NCI-H1694 treated with DMSO at 0.1 percent for 48 hours (cell line): ENCODE measurements at regions not wholly inside any gene's neighbourhood (a gene's known extent, or its start where the extent isn't known, plus 50 kb on each side); places are given as distances from the start of the nearest gene placed in this dataset.

Source experiments
- DNase-seq: peaks from one replicate; lab custom pipeline; 2025; lab: John Stamatoyannopoulos, UW

GRCh38 chr9:124179196-124180071 is 78.3 kb upstream of the NEK6 start:
- no peak for DNase-seq

DNA sequence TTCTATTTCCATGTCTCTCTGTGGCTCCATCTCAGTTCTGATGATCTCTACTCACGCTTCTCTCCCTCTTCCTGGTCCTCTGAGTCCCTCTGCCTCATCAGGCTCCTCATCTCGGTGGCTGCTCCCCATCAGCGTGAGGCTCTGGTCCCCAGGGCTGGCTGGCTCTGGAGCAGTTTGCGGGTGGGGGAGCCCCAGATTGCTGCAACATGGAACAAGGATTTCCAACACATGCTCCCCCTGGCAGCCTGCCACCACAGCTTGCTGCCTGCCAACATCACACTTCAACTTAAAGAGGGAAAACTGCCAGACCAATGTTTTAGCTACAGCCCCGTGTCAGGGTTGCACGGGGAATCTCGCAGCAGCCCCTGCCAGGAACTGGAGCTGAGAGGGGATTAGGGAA is 77.2 kb upstream of the NEK6 start:
- peak; percentile 71 for DNase-seq

- no peak for DNase-seq
Observed at GRCh38 chr9:124182741-124183140, 75.0 kb upstream of the NEK6 start.

DNA sequence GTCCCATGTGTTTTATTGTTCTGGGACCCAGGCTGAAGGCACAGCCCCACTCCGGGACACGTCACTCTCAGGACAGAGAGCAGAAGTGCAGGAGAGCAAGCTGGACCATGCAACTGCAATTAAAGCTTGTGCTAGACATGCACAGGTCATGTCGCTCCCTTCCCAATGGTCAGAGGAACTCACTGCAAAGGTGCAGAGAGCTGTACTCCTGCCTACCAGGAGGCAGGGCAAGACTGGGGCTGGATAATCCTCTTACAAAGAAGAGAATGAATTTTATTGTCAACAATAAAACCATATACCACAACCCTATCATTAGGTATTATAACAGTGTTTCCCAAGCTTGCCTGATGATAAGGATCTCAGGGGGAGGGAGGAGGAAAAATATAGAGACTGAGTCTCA is 74.0 kb upstream of the NEK6 start:
- DNase-seq, result no peak

- no peak for DNase-seq
Observed at GRCh38 chr9:124185413-124185812, 72.3 kb upstream of the NEK6 start.

GRCh38 chr9:124187311-124187710 is 70.4 kb upstream of the NEK6 start:
- DNase-seq, result no peak

DNA sequence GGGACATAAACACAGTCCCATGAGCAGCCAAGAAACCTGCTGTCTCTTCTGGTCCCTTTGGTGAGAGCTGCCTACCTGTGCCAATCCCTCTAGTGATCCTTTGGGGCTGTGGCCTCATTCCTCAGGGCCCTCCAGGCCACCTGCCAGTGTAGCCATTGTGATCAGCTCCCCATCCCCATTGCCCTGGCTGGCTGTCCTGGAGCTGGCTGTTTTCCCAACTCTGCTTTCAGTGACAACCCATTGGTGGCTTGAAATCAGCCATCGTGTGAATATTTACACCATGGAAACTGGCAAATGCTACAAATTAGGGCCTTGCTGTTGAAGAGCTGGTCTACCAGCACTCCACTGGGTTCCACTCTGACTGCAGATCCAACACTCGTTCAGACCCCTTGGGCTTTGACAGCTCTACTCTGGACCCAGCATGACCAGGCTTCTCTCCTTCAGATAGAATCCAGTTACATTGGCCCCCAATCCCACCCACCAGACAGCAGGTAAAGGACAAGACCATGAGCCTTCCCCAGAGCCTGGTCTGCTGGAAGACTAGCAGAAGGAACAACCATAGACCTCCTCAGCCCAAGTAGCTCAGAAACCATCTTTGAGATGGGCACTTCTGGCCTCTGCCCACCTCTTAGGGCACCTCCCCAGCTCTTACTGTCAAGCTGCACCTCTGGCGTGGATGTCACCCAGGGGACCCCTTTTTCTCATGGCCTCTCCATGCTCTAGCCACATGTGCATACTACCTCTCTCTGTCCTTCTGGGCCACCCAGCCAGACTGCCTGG is 69.2 kb upstream of the NEK6 start:
- DNase-seq, result no peak

DNA sequence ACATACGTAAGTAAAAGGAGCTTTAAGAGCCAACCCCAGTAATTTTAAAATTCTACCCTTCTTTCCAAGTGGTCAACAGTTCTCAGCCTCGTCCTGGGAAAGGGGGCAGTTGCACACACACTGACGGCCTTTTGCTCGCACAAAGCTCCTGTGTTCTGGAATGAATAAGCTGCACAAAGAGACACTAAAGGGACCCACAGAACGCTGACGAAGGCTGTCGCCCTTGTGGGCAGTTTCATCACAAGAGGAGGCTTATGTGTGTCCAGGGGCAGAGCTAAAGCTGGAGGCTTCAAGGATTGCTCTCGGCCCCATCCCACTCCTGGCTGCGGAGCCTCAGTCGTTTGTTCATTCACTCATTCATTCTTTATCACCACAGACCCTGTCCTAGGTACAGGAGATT is 67.0 kb upstream of the NEK6 start:
- no peak for DNase-seq

GRCh38 chr9:124191691-124192395 is 65.9 kb upstream of the NEK6 start:
- DNase-seq, result no peak

GRCh38 chr9:124196814-124197176 is 61.0 kb upstream of the NEK6 start:
- DNase-seq, result no peak

DNA sequence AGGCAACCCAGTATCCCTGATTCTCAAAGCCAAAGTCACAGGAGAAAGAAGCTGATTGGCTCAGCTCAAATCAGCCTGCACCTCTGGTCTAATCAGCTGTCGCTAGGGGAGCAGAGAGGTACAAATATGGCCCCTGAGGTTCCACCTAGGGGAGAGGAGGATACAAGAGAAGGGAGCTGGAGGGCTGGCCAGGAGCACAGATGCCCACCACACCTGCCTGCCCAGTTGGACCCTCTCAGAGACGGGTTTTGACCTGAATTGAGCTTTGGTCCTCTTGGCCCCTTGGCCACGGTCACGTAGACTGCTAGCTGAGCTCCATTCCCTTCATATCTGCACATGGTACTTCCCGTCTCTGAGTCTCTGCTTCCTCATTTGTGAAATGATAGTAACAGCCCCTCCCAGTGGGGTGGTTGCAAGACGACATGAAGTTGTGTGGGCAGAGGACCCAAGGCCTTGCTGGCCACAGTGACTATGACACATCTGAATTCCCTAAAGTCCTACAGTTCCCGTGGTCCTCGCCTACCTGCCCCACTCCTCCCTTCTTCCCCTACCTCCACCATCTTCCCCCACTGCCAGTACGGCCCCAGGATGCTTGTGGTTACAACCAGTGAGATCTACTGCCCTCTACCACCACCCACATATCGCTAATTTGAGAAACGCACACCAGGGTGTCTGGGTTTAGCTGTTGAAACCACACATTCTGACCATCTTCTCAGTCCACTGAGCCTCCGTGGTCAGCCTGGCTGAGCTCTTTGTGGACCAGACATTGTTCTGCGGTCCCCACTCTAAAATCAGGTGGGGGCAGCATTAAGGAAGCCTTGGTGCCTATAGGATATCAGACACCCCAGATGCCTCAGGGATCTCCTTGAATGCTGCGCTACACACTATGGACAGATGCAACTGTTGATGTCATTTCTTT is 60.3 kb upstream of the NEK6 start:
- DNase-seq, result no peak

DNA sequence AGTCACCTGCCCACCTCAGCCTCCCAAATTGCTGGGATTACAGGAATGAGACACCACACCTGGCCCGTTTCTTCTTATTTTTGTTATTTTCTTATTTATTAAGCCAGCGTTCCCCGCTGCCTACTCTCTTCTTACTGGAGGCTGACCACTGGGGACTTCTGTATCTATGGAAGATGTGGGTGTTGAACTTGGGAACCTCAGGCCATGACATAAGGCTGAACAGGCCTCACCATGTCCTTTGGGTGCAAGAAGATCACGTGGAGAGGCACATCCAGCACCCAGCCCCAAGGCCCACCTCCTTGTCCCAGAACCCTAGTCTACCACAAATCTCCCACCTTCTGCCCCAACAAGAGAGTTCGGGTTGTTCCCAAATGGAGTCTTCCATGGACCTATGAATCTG is 59.4 kb upstream of the NEK6 start:
- DNase-seq, result no peak

GRCh38 chr9:124198948-124199347 is 58.8 kb upstream of the NEK6 start:
- no peak for DNase-seq

DNA sequence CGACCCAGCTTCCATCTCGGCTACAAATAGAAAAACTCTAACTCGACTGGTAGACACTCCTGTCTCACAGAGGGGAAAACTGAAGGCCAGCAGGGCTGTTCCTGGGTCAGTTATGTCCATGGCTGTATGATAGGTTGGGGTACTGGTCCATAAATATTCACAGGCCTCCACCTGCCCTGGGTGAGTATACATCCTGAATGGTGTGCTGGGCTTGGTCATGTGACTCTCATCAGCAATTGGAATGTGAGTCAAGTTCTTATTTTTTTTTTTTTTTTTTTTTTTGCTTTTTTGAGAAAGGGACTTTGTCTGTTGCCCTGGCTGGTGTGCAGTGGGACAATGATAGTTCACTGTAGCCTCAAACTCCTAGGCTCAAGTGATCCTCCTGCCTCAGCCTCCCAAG is 58.3 kb upstream of the NEK6 start:
- DNase-seq, result no peak

GRCh38 chr9:124202447-124202971 is 55.2 kb upstream of the NEK6 start:
- no peak for DNase-seq

- DNase-seq, result no peak
Observed at GRCh38 chr9:124205686-124206352, 51.9 kb upstream of the NEK6 start.

DNA sequence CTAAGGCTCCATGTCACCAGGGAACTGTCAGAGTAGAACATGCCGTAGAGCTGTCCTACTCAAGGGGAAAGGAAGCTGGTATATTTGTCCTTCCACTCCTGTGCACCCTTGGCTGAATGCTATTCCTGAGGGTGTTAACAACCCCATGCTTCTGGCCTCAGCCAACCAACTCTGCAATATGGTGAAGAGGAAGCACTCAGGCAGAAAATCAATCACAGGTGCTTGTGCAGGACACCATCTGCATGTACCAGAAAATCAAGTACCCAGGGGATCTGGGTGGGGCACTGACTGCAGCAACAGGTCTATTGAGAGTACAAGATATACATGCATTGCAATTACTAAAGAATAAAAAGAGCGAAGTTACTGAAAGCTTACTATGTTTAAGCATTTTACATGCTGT is 51.4 kb upstream of the NEK6 start:
- DNase-seq, result no peak
